HFFc6 (cell line): ENCODE measurements at regions not wholly inside any gene's neighbourhood (a gene's known extent, or its start where the extent isn't known, plus 50 kb on each side); places are given as distances from the start of the nearest gene placed in this dataset.

ENCODE experiments used
- DNase-seq: peaks from one replicate; pipeline ENCODE4 v3.0.0-alpha.2; 2018
- H3K27ac Mint-ChIP-seq: 2 replicates; pipeline ENCODE4 v1.8.0; 2020; ENCODE audit warnings: mild to moderate bottlenecking, mixed read lengths
- H3K27me3 Mint-ChIP-seq: 2 replicates; pipeline ENCODE4 v1.8.0; 2021; ENCODE audit warnings: mild to moderate bottlenecking, moderate library complexity, mixed read lengths; ENCODE audit not compliant: insufficient read depth
- H3K36me3 Mint-ChIP-seq: 2 replicates; pipeline ENCODE4 v1.8.0; 2021; ENCODE audit warnings: low read depth, mixed read lengths
- H3K4me1 Mint-ChIP-seq: 2 replicates; pipeline ENCODE4 v1.8.0; 2020; ENCODE audit warnings: low read depth, mixed read lengths
- H3K4me3 Mint-ChIP-seq: 2 replicates; pipeline ENCODE4 v1.8.0; 2020; ENCODE audit warnings: mild to moderate bottlenecking, moderate library complexity, mixed read lengths
- H3K9me3 Mint-ChIP-seq: 2 replicates; pipeline ENCODE4 v1.8.0; 2020; ENCODE audit warnings: mild to moderate bottlenecking, mixed read lengths
- TF ChIP-seq, protein P1 (sequence below): fragments of 200-600 bp; sonication (generic); IDR thresholded peaks from 2 replicates; pipeline ENCODE4 v1.5.0; 2021; ENCODE audit warnings: antibody characterized with exemption, mild to moderate bottlenecking

DNA sequence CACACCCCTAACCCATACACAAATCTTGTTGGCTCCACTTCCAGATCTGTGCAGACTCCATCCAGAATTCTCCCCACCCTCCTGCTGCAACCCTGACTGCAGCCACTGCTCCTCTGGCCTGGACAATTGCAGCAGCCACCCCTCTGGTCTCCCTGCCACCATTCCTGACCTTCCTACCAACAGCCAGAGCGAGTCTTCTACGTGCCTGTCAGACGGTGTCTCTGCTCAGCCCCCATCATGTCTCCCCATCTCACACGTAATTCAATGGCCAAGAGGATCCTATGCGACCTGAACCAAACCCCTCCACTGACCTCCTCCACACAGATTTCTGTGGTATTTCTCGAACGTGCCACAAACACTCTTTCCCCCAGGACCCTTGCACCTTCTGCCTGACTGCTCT lies 103.3 kb downstream of the TPRA1 start:
- H3K36me3 Mint-ChIP-seq = no peaks in the 10 kb centered on the region
- peaks cover 41% of the 10 kb centered on the region for H3K27me3 Mint-ChIP-seq
- no peak for DNase-seq
- TF ChIP-seq, protein P1, sequence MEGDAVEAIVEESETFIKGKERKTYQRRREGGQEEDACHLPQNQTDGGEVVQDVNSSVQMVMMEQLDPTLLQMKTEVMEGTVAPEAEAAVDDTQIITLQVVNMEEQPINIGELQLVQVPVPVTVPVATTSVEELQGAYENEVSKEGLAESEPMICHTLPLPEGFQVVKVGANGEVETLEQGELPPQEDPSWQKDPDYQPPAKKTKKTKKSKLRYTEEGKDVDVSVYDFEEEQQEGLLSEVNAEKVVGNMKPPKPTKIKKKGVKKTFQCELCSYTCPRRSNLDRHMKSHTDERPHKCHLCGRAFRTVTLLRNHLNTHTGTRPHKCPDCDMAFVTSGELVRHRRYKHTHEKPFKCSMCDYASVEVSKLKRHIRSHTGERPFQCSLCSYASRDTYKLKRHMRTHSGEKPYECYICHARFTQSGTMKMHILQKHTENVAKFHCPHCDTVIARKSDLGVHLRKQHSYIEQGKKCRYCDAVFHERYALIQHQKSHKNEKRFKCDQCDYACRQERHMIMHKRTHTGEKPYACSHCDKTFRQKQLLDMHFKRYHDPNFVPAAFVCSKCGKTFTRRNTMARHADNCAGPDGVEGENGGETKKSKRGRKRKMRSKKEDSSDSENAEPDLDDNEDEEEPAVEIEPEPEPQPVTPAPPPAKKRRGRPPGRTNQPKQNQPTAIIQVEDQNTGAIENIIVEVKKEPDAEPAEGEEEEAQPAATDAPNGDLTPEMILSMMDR = no peak
- H3K4me1 Mint-ChIP-seq = peaks cover 21% of the 10 kb centered on the region
- H3K27ac Mint-ChIP-seq = no peak overlapping the region
- H3K4me3 Mint-ChIP-seq = no peak overlapping the region
- H3K9me3 Mint-ChIP-seq = no peaks in the 10 kb centered on the region

DNA sequence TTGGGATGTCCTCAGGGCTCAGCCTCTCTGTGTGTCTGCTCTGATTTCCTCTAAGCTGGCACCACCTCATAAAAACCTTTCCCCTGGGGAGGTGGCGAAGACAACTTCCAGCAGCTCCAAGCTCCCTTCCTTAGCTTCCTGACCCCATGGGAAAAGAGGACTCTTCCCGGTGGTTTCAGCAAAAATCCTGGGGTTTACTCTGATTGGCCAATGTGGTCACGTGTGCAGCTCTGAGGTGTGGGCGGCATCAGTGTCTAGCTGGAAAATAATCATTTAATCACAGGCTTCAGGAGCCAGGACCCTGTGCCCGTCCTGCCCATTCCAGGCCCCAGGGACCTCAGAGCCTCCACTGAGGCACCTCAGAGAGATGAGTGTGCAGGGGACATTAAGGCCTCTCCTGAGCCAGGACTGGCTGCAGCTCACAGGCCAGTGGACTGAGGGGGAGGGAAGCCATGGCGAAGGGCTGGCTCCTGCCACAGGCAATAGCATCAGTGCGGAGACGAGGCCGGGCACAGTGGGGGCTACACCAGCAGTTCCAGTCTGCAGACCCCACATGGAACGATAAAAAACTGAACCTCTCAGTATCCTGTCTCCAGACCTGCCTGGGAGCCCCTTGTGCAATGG lies 104.1 kb downstream of the TPRA1 start:
- Mint-ChIP-seq H3K36me3 (no peaks in the 10 kb centered on the region), H3K9me3 (no peaks in the 10 kb centered on the region), H3K27me3 (peaks cover 47% of the 10 kb centered on the region), H3K27ac (no peak overlapping the region), H3K4me3 (no peak overlapping the region), H3K4me1 (peaks cover 22% of the 10 kb centered on the region)
- TF ChIP-seq, protein P1 = no peak
- DNase-seq = no peak

DNA sequence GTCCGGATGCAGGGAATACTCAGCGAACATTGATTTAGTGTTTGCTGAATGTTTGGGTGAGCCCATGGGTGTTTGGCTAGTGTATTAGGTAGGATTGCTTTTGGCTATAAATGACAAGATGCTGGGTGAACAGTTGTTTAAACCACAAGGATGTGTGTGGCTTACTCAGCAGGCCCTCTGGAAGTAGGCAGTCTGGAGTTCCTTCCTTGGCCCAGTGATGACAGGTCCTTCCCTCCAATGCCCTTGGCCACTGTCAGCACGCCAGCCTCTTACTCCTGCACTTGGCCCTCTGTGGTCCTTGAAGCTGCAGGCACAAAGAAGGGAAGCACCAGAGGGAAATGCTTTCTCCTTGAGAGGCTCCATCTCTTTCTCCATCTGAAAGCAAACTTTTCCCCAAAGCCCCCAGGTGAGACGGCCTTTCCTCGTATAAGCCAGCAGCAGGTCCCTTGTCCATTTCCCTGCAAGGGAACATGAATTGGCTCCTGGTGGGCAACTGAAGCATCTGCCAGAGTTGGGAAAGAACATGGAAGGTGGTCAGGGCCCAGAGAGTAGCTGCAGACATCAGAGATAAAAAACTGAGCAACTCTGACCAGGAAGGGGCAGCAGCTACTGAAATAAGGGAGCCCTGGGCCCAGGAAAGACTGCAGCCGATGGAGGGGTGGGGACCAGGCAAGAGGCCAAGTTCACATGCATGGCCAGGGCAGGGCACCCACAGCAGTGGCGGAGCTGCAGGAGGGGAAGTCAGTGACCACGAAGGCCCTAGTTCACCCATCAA lies 105.0 kb downstream of the TPRA1 start:
- Mint-ChIP-seq H3K36me3 (no peaks in the 10 kb centered on the region), H3K4me3 (no peak overlapping the region), H3K9me3 (no peaks in the 10 kb centered on the region), H3K4me1 (peaks cover 22% of the 10 kb centered on the region), H3K27me3 (peaks cover 51% of the 10 kb centered on the region), H3K27ac (no peak overlapping the region)
- no peak for DNase-seq
- TF ChIP-seq, protein P1 = no peak

DNA sequence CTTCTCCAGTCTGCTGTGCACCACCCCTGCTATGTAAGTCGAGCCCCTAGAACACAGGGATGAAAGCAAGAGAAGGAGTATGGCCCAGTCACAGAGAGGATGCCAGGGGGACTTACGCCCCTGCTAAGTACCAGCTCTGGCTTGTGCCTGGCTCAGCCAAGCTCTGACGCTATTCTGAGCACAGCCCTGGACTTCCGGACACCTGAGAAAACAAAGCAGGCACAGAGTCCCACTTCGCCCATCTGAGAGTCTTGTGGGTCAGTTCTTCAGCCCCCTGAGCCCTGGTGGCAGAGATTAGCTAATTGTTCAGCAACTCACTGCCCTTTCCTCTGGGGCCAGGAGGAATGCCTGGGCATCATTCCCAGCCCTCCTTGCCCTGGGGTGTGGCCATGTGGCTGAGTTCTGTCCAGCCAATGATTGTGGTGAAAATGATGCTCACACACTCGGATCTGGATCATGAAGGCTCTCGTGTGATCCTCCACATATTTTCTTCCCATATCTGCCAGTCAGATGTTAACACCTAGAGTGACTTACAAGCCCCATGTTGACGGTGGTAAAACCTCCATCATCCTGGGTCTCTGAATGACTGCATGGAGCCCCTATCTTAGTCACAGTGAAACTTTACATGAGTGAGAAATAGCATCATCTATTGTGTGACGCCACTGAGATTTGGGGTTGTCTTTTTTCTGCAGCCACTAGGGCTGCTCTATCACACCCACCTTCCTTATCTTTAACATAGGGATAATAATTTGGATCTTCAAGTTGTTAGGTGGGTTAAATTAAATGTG lies 105.7 kb downstream of the TPRA1 start:
- no peaks in the 10 kb centered on the region for H3K36me3 Mint-ChIP-seq
- H3K4me1 Mint-ChIP-seq = peaks cover 22% of the 10 kb centered on the region
- H3K27ac Mint-ChIP-seq = no peak overlapping the region
- peak; percentile 28 for DNase-seq
- H3K4me3 Mint-ChIP-seq = no peak overlapping the region
- H3K27me3 Mint-ChIP-seq = peaks cover 49% of the 10 kb centered on the region
- no peaks in the 10 kb centered on the region for H3K9me3 Mint-ChIP-seq
- TF ChIP-seq, protein P1 = no peak

DNA sequence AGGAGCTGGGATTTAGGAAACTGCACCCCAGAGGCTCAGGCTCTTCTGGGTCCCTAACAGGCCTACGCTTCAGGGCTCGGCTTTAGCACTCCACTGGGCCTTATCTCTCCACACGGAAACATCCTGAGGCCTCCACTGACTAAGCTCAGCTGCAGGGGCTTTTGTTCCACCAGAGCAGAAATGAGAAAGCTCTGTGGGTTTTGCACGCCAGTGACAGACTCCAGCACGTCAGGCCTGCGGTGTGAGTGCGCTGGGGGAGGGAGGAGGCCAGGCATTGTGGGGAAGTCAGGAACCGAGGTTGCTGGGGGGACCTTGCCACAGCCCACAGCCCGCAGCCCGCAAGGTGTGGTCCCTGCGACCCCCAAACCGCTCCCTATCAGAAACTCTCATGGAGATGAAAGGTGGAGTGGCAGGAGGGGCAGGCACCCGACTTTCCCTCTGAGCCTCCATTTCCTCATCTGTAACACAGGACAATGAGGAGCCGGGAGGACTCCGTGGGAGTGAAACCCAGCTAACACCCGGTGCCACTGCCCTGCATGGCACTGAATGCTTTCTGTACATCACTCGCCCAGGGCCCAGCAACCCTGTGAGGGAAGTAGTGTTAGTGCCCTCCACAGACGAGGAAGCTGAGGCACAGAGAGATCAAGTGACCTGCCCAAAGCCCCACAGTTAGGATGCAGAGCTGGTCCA lies 106.5 kb downstream of the TPRA1 start:
- DNase-seq = no peak
- H3K27me3 Mint-ChIP-seq = peaks cover 47% of the 10 kb centered on the region

More for the DNA sequence above, 106.5 kb downstream of the TPRA1 start:
- TF ChIP-seq, protein P1 = no peak
- no peak overlapping the region for H3K4me3 Mint-ChIP-seq
- no peaks in the 10 kb centered on the region for H3K36me3 Mint-ChIP-seq
- no peak overlapping the region for H3K27ac Mint-ChIP-seq
- H3K9me3 Mint-ChIP-seq = no peaks in the 10 kb centered on the region
- peaks cover 22% of the 10 kb centered on the region for H3K4me1 Mint-ChIP-seq
